ENCODE measurements at regions not wholly inside any gene's neighbourhood (a gene's known extent, or its start where the extent isn't known, plus 50 kb on each side); places are given as distances from the start of the nearest gene placed in this dataset.
A peak's percentile ranks its signal among the peaks of the same experiment; 100 is the strongest.

DNA sequence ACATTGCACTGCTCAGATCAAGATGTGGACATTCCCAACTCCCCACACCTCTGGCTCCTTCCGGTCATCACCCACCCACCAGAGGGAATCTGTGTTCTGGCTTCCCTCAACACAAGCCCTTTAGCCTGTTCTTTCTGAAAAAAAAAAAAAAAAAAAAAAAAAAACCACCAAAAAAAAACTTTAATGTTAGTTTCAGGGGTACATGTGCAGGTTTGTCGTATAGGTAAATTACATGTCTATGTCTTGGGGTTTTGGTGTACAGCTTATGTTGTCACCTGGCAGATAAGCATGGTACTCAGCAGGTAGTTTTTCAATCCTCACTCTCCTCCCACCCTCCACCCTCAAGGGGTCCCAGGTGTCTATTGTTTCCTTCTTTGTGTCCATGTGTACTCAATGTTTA is 135.8 kb upstream of the FOXA2 start:
- Mint-ChIP-seq H3K36me3 (ENCODE audit: unreplicated experiment) (no peaks in the 10 kb centered on the region), H3K27me3 (ENCODE audit: unreplicated experiment) (no peaks in the 10 kb centered on the region), H3K27ac (ENCODE audit: unreplicated experiment) (no peak overlapping the region), H3K9me3 (ENCODE audit: unreplicated experiment) (no peaks in the 10 kb centered on the region), H3K4me1 (ENCODE audit: unreplicated experiment) (peaks cover 78% of the 10 kb centered on the region), H3K4me3 (ENCODE audit: unreplicated experiment) (no peak overlapping the region)
- TF ChIP-seq CTCF (IDR thresholded peaks at IDR 0.05): no peak
- DNase-seq (ENCODE audit: extremely low spot score, unreplicated experiment): no peak

GRCh38 chr20:22722811-22723210 is 138.4 kb upstream of the FOXA2 start:
- Mint-ChIP-seq H3K27ac (ENCODE audit: unreplicated experiment) (peak overlapping the region; percentile 11), H3K4me1 (ENCODE audit: unreplicated experiment) (peaks cover 56% of the 10 kb centered on the region), H3K4me3 (ENCODE audit: unreplicated experiment) (no peak overlapping the region)

GRCh38 chr20:22723659-22724058 is 139.3 kb upstream of the FOXA2 start:
- Mint-ChIP-seq H3K4me3 (ENCODE audit: unreplicated experiment) (no peak overlapping the region), H3K36me3 (ENCODE audit: unreplicated experiment) (no peaks in the 10 kb centered on the region), H3K27ac (ENCODE audit: unreplicated experiment) (no peak overlapping the region), H3K27me3 (ENCODE audit: unreplicated experiment) (no peaks in the 10 kb centered on the region), H3K9me3 (ENCODE audit: unreplicated experiment) (no peaks in the 10 kb centered on the region), H3K4me1 (ENCODE audit: unreplicated experiment) (peaks cover 58% of the 10 kb centered on the region)
- no peak for TF ChIP-seq CTCF (IDR thresholded peaks at IDR 0.05)
- DNase-seq (ENCODE audit: extremely low spot score, unreplicated experiment): no peak

More at GRCh38 chr20:22722811-22723210, 138.4 kb upstream of the FOXA2 start:
- H3K27me3 Mint-ChIP-seq (ENCODE audit: unreplicated experiment): no peaks in the 10 kb centered on the region
- TF ChIP-seq CTCF (IDR thresholded peaks at IDR 0.05): no peak
- no peaks in the 10 kb centered on the region for H3K9me3 Mint-ChIP-seq (ENCODE audit: unreplicated experiment)
- no peak for DNase-seq (ENCODE audit: extremely low spot score, unreplicated experiment)
- no peaks in the 10 kb centered on the region for H3K36me3 Mint-ChIP-seq (ENCODE audit: unreplicated experiment)

- no peak for TF ChIP-seq CTCF (IDR thresholded peaks at IDR 0.05)
- no peaks in the 10 kb centered on the region for H3K9me3 Mint-ChIP-seq (ENCODE audit: unreplicated experiment)
- peaks cover 35% of the 10 kb centered on the region for H3K4me1 Mint-ChIP-seq (ENCODE audit: unreplicated experiment)
- H3K4me3 Mint-ChIP-seq (ENCODE audit: unreplicated experiment): no peak overlapping the region
- no peaks in the 10 kb centered on the region for H3K36me3 Mint-ChIP-seq (ENCODE audit: unreplicated experiment)
- H3K27ac Mint-ChIP-seq (ENCODE audit: unreplicated experiment): peak overlapping the region; percentile 52
- no peak for DNase-seq (ENCODE audit: extremely low spot score, unreplicated experiment)
- no peaks in the 10 kb centered on the region for H3K27me3 Mint-ChIP-seq (ENCODE audit: unreplicated experiment)
Observed at GRCh38 chr20:22728146-22728745, 143.9 kb upstream of the FOXA2 start.

GRCh38 chr20:22729180-22729579 is 144.8 kb upstream of the FOXA2 start:
- Mint-ChIP-seq H3K4me1 (ENCODE audit: unreplicated experiment) (peaks cover 28% of the 10 kb centered on the region), H3K4me3 (ENCODE audit: unreplicated experiment) (no peak overlapping the region), H3K27ac (ENCODE audit: unreplicated experiment) (no peak overlapping the region)

More at GRCh38 chr20:22729180-22729579, 144.8 kb upstream of the FOXA2 start:
- Mint-ChIP-seq H3K36me3 (ENCODE audit: unreplicated experiment) (no peaks in the 10 kb centered on the region), H3K9me3 (ENCODE audit: unreplicated experiment) (no peaks in the 10 kb centered on the region), H3K27me3 (ENCODE audit: unreplicated experiment) (no peaks in the 10 kb centered on the region)
- no peak for TF ChIP-seq CTCF (IDR thresholded peaks at IDR 0.05)
- DNase-seq (ENCODE audit: extremely low spot score, unreplicated experiment): no peak
